ENCODE measurements at regions not wholly inside any gene's neighbourhood (a gene's known extent, or its start where the extent isn't known, plus 50 kb on each side); places are given as distances from the start of the nearest gene placed in this dataset.

GRCh38 chr4:174396599-174397110 is 112.9 kb downstream of the CEP44 start:
- TF ChIP-seq YY1 (IDR thresholded peaks at IDR 0.05; ENCODE audit: low read depth) (no peak), ZBTB7A (IDR thresholded peaks at IDR 0.05; ENCODE audit: low read depth) (no peak), REST (IDR thresholded peaks at IDR 0.05; ENCODE audit: low read depth) (no peak)

GRCh38 chr4:174394915-174395314 is 111.2 kb downstream of the CEP44 start:
- TF ChIP-seq EP300 (IDR thresholded peaks at IDR 0.05; ENCODE audit: borderline replicate concordance) = no peak

- TF ChIP-seq TEAD4 (IDR thresholded peaks at IDR 0.05) = no peak
These were observed 105.7 kb downstream of the CEP44 start for GRCh38 chr4:174389439-174389838.

GRCh38 chr4:174388461-174389145 is 104.9 kb downstream of the CEP44 start:
- TF ChIP-seq MAX (IDR thresholded peaks at IDR 0.05) = no peak
- no peak for TF ChIP-seq NFIC (IDR thresholded peaks at IDR 0.05)
- no peak for TF ChIP-seq TCF12 (IDR thresholded peaks at IDR 0.05; ENCODE audit: low read depth)
- TF ChIP-seq CEBPB (IDR thresholded peaks at IDR 0.05) = no peak
- no peak for TF ChIP-seq ZBTB7A (IDR thresholded peaks at IDR 0.05; ENCODE audit: low read depth)
- no peak for TF ChIP-seq RAD21 (IDR thresholded peaks at IDR 0.05; ENCODE audit: low read depth)
- TF ChIP-seq YY1 (IDR thresholded peaks at IDR 0.05; ENCODE audit: low read depth) = no peak
- TF ChIP-seq CREB1 (IDR thresholded peaks at IDR 0.05; ENCODE audit: low read depth) = no peak

GRCh38 chr4:174387721-174388120 is 104.0 kb downstream of the CEP44 start:
- TF ChIP-seq TAF1 (IDR thresholded peaks at IDR 0.05; ENCODE audit: low read depth) = no peak
- no peak for TF ChIP-seq TEAD4 (IDR thresholded peaks at IDR 0.05)
- no peak for TF ChIP-seq NFIC (IDR thresholded peaks at IDR 0.05)
- no peak for TF ChIP-seq USF1 (IDR thresholded peaks at IDR 0.05)
- no peak for TF ChIP-seq CEBPB (IDR thresholded peaks at IDR 0.05)
- TF ChIP-seq RAD21 (IDR thresholded peaks at IDR 0.05; ENCODE audit: low read depth) = no peak

- TF ChIP-seq TCF12 (IDR thresholded peaks at IDR 0.05; ENCODE audit: low read depth) (no peak), EP300 (IDR thresholded peaks at IDR 0.05; ENCODE audit: borderline replicate concordance) (no peak), EGR1 (IDR thresholded peaks at IDR 0.05) (no peak), ZBTB7A (IDR thresholded peaks at IDR 0.05; ENCODE audit: low read depth) (no peak), TEAD4 (IDR thresholded peaks at IDR 0.05) (no peak), CREB1 (IDR thresholded peaks at IDR 0.05; ENCODE audit: low read depth) (no peak), RAD21 (IDR thresholded peaks at IDR 0.05; ENCODE audit: low read depth) (no peak), MAX (IDR thresholded peaks at IDR 0.05) (no peak), REST (IDR thresholded peaks at IDR 0.05; ENCODE audit: low read depth) (no peak), NFIC (IDR thresholded peaks at IDR 0.05) (no peak), YY1 (IDR thresholded peaks at IDR 0.05; ENCODE audit: low read depth) (no peak)
These were observed 103.4 kb downstream of the CEP44 start for GRCh38 chr4:174387143-174387542.

- no peak for TF ChIP-seq NFIC (IDR thresholded peaks at IDR 0.05)
These were observed 100.1 kb downstream of the CEP44 start for GRCh38 chr4:174383783-174384182.

Measured in Ishikawa (cell line).